Chondrocyte (in vitro differentiated cells): ENCODE measurements at regions not wholly inside any gene's neighbourhood (a gene's known extent, or its start where the extent isn't known, plus 50 kb on each side); places are given as distances from the start of the nearest gene placed in this dataset.

Experiments
- DNase-seq: peaks from one replicate; pipeline ENCODE4 v3.0.0; 2021; ENCODE audit warnings: mixed read lengths, low spot score
- H3K27ac Mint-ChIP-seq: one replicate; pipeline ENCODE4 v1.8.0; 2021; ENCODE audit warnings: mild to moderate bottlenecking, moderate library complexity, mixed read lengths; ENCODE audit not compliant: unreplicated experiment
- H3K27me3 Mint-ChIP-seq: 2 replicates; pipeline ENCODE4 v1.8.0; 2021; ENCODE audit warnings: low read depth, mixed read lengths
- H3K36me3 Mint-ChIP-seq: 2 replicates; pipeline ENCODE4 v1.8.0; 2021; ENCODE audit warnings: low read depth, mixed read lengths
- H3K4me1 Mint-ChIP-seq: 2 replicates; pipeline ENCODE4 v1.8.0; 2021; ENCODE audit warnings: low read depth, mild to moderate bottlenecking, mixed read lengths
- H3K4me3 Mint-ChIP-seq: one replicate; pipeline ENCODE4 v1.8.0; 2021; ENCODE audit warnings: mild to moderate bottlenecking, moderate library complexity, mixed read lengths; ENCODE audit not compliant: unreplicated experiment
- H3K9me3 Mint-ChIP-seq: 2 replicates; pipeline ENCODE4 v1.8.0; 2021; ENCODE audit warnings: low read depth, mixed read lengths
- CTCF ChIP-seq: fragments of 200-600 bp; sonication (generic); IDR thresholded peaks from 2 replicates; pipeline ENCODE4 v1.5.0; 2021; ENCODE audit warnings: antibody characterized with exemption, mild to moderate bottlenecking, moderate library complexity

- Mint-ChIP-seq H3K27me3 (no peaks in the 10 kb centered on the region), H3K9me3 (peaks cover 13% of the 10 kb centered on the region), H3K4me1 (peaks cover 48% of the 10 kb centered on the region), H3K4me3 (no peak overlapping the region), H3K36me3 (no peaks in the 10 kb centered on the region), H3K27ac (no peak overlapping the region)
- TF ChIP-seq CTCF = no peak
- no peak for DNase-seq
Measured at GRCh38 chr12:43107026-43107775, 444.8 kb downstream of the ADAMTS20 start.

- Mint-ChIP-seq H3K27me3 (no peaks in the 10 kb centered on the region), H3K4me1 (peaks cover 39% of the 10 kb centered on the region), H3K36me3 (no peaks in the 10 kb centered on the region), H3K4me3 (no peak overlapping the region), H3K9me3 (peaks cover 13% of the 10 kb centered on the region), H3K27ac (no peak overlapping the region)
- DNase-seq = no peak
- TF ChIP-seq CTCF = no peak
Measured at GRCh38 chr12:43106355-43106754, 445.6 kb downstream of the ADAMTS20 start.

GRCh38 chr12:43105426-43105981 is 446.5 kb downstream of the ADAMTS20 start:
- Mint-ChIP-seq H3K36me3 (no peaks in the 10 kb centered on the region), H3K4me3 (no peak overlapping the region), H3K9me3 (peaks cover 13% of the 10 kb centered on the region), H3K4me1 (peaks cover 35% of the 10 kb centered on the region), H3K27me3 (no peaks in the 10 kb centered on the region), H3K27ac (no peak overlapping the region)
- no peak for DNase-seq
- TF ChIP-seq CTCF = no peak

- TF ChIP-seq CTCF = peak; percentile 28
- H3K4me1 Mint-ChIP-seq = peaks cover 34% of the 10 kb centered on the region
- no peak overlapping the region for H3K4me3 Mint-ChIP-seq
- no peaks in the 10 kb centered on the region for H3K36me3 Mint-ChIP-seq
- peak overlapping the region; percentile 62 for H3K27ac Mint-ChIP-seq
- peaks cover 4% of the 10 kb centered on the region for H3K9me3 Mint-ChIP-seq
- DNase-seq = no peak
- no peaks in the 10 kb centered on the region for H3K27me3 Mint-ChIP-seq
Measured at GRCh38 chr12:43104494-43104893, 447.5 kb downstream of the ADAMTS20 start.

GRCh38 chr12:43103866-43104265 is 448.1 kb downstream of the ADAMTS20 start:
- Mint-ChIP-seq H3K9me3 (peaks cover 3% of the 10 kb centered on the region), H3K36me3 (no peaks in the 10 kb centered on the region), H3K4me3 (no peak overlapping the region), H3K27me3 (no peaks in the 10 kb centered on the region), H3K4me1 (peaks cover 36% of the 10 kb centered on the region), H3K27ac (no peak overlapping the region)
- no peak for DNase-seq
- no peak for TF ChIP-seq CTCF
